Activated B cell treated with CpG ODN at 0.5 μM for 24 hours (primary cell): ENCODE measurements at regions not wholly inside any gene's neighbourhood (a gene's known extent, or its start where the extent isn't known, plus 50 kb on each side); places are given as distances from the start of the nearest gene placed in this dataset.

Experiments used
- ATAC-seq: fragments of 200-7000 bp; cut with Tn5 transposase; one replicate; pipeline ENCODE4 v1.10.0; 2021; ENCODE audit warnings: low read depth, mild to moderate bottlenecking, moderate library complexity
- CTCF ChIA-PET: fragments of 350-600 bp; sonication (Branson Sonifier 250); formaldehyde crosslinking; loops from one replicate; lab custom pipeline; 2021; ENCODE audit warnings: antibody characterized with exemption; lab: Charles Lee
- POLR2A ChIA-PET: fragments of 350-600 bp; sonication (Branson Sonifier 250); formaldehyde crosslinking; loops from one replicate; lab custom pipeline; 2021; ENCODE audit warnings: antibody characterized with exemption; lab: Charles Lee
- DNase-seq: peaks from one replicate; pipeline ENCODE4 v3.0.0; 2022
- H3K27ac Mint-ChIP-seq: one replicate; pipeline ENCODE4 v1.8.0; 2020; ENCODE audit warnings: mixed read lengths
- H3K27me3 Mint-ChIP-seq: one replicate; pipeline ENCODE4 v1.8.0; 2021; ENCODE audit warnings: mixed read lengths
- H3K36me3 Mint-ChIP-seq: one replicate; pipeline ENCODE4 v1.8.0; 2021; ENCODE audit warnings: low read depth, mixed read lengths
- H3K4me1 Mint-ChIP-seq: one replicate; pipeline ENCODE4 v1.8.0; 2021; ENCODE audit warnings: mixed read lengths
- H3K4me3 Mint-ChIP-seq: one replicate; pipeline ENCODE4 v1.8.0; 2020; ENCODE audit warnings: mild to moderate bottlenecking, mixed read lengths
- H3K9me3 Mint-ChIP-seq: one replicate; pipeline ENCODE4 v1.8.0; 2020; ENCODE audit warnings: mixed read lengths
- intact Hi-C: fragments of 100-400 bp; cut with micrococcal nuclease; formaldehyde crosslinking; loops from one replicate; pipeline ENCODE4 v1.15.1; 2024
- TF ChIP-seq, protein P1 (sequence below): fragments of 200-600 bp; IDR thresholded peaks from one replicate; pipeline ENCODE4 v1.8.0; 2022; ENCODE audit warnings: antibody characterized with exemption, mild to moderate bottlenecking

DNA sequence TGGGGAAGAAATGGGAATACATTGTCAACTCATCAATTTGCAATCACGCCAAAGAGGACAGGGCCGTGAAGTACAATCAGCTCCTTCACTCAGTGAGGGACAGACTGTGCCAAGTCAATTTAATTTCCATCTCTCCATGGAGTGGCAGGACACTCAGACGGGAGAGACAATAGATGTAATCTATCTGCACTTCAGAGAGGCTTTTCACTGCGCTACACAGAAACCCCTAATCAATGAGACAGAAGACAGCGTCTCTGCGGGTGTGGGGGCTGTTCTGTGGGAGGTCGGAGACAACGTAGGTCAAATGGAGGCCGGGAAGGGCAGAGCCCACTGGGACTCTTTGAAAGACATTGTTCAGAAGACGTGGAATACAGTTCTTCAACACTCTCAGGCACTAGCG is 541.0 kb upstream of the ADARB2 start:
- H3K9me3 Mint-ChIP-seq: peaks cover 5% of the 10 kb centered on the region
- ATAC-seq (no peak), DNase-seq (no peak)
- H3K4me3 Mint-ChIP-seq: no peak overlapping the region
- TF ChIP-seq, protein P1, sequence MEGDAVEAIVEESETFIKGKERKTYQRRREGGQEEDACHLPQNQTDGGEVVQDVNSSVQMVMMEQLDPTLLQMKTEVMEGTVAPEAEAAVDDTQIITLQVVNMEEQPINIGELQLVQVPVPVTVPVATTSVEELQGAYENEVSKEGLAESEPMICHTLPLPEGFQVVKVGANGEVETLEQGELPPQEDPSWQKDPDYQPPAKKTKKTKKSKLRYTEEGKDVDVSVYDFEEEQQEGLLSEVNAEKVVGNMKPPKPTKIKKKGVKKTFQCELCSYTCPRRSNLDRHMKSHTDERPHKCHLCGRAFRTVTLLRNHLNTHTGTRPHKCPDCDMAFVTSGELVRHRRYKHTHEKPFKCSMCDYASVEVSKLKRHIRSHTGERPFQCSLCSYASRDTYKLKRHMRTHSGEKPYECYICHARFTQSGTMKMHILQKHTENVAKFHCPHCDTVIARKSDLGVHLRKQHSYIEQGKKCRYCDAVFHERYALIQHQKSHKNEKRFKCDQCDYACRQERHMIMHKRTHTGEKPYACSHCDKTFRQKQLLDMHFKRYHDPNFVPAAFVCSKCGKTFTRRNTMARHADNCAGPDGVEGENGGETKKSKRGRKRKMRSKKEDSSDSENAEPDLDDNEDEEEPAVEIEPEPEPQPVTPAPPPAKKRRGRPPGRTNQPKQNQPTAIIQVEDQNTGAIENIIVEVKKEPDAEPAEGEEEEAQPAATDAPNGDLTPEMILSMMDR: no peak
- intact Hi-C loops: no loop called here
- no peaks in the 10 kb centered on the region for H3K27me3 Mint-ChIP-seq
- H3K27ac Mint-ChIP-seq: no peak overlapping the region
- no peaks in the 10 kb centered on the region for H3K36me3 Mint-ChIP-seq
- ChIA-PET POLR2A (no interaction called here), CTCF (no interaction called here)
- H3K4me1 Mint-ChIP-seq: no peaks in the 10 kb centered on the region

DNA sequence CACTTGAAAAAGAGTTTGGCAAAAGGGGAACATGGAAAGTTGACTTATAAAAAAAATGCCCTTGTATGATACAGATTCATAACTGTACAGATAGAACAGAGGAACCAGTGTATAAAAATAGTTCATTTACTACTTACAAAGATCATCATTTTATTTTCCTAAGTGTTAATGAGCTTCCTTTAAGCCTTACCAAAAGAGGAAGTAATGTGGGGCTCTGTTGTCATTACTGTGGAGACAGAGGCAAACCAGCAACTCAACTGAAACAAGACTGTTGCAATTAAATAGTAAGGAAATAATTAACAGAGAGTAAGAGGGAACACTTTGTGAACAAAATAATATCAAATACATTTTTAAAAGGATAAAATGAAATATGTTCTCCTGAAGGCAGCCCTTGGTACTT is 526.2 kb upstream of the ADARB2 start:
- TF ChIP-seq, protein P1: no peak
- Mint-ChIP-seq H3K27ac (no peak overlapping the region), H3K4me1 (peaks cover 2% of the 10 kb centered on the region), H3K27me3 (no peaks in the 10 kb centered on the region), H3K4me3 (no peak overlapping the region), H3K9me3 (peaks cover 4% of the 10 kb centered on the region), H3K36me3 (no peaks in the 10 kb centered on the region)
- intact Hi-C loops: no loop called here
- POLR2A ChIA-PET: no interaction called here
- no peak for DNase-seq
- no peak for ATAC-seq
- CTCF ChIA-PET: no interaction called here

DNA sequence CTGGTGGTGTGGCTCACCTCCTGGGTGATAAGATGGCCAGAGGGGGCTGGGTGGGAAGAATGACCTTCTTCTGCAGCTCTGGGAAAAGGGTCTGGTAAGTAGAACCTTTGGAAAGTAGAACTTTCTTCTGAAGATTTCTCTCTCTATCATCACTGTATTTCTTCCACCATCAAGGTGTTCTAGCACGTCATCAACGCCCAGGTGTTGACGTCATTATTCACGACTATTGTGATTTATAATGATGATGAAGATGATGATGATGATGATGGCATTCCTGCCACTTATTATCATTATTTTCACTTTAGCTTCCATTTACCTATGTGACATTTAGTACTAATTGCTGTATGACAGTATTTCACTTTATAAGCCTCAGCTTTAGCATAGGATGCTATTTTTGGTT is 525.6 kb upstream of the ADARB2 start:
- Mint-ChIP-seq H3K4me1 (peaks cover 2% of the 10 kb centered on the region), H3K36me3 (no peaks in the 10 kb centered on the region), H3K9me3 (peaks cover 4% of the 10 kb centered on the region), H3K27ac (no peak overlapping the region), H3K27me3 (no peaks in the 10 kb centered on the region), H3K4me3 (no peak overlapping the region)
- intact Hi-C loops: no loop called here
- no peak for ATAC-seq
- TF ChIP-seq, protein P1: no peak
- ChIA-PET CTCF (no interaction called here), POLR2A (no interaction called here)
- no peak for DNase-seq

DNA sequence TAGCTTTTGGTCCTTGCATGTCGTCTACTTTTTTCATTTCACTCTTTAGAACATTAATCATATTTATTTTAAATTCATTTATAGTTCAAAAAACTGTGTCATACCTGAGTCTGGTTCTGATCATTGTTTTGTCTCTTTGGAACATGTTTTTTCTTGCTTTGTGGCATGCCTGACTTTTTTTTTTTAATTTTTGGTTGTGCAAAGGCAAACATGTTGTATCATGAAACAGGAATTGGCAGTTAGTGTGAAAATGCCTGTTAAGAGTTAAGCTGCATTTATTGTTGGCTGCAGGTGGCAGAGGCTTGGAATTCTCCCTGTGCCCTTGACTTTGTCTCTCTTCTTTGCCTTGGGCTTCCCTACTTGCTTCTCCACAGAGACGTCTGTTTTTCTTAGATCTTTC is 525.0 kb upstream of the ADARB2 start:
- no peak overlapping the region for H3K27ac Mint-ChIP-seq
- H3K36me3 Mint-ChIP-seq: no peaks in the 10 kb centered on the region
- no peak overlapping the region for H3K4me3 Mint-ChIP-seq
- CTCF ChIA-PET: no interaction called here
- POLR2A ChIA-PET: no interaction called here
- no peak for ATAC-seq
- no peaks in the 10 kb centered on the region for H3K27me3 Mint-ChIP-seq
- intact Hi-C loops: no loop called here
- H3K9me3 Mint-ChIP-seq: peaks cover 4% of the 10 kb centered on the region
- TF ChIP-seq, protein P1: no peak
- no peak for DNase-seq
- peaks cover 2% of the 10 kb centered on the region for H3K4me1 Mint-ChIP-seq

DNA sequence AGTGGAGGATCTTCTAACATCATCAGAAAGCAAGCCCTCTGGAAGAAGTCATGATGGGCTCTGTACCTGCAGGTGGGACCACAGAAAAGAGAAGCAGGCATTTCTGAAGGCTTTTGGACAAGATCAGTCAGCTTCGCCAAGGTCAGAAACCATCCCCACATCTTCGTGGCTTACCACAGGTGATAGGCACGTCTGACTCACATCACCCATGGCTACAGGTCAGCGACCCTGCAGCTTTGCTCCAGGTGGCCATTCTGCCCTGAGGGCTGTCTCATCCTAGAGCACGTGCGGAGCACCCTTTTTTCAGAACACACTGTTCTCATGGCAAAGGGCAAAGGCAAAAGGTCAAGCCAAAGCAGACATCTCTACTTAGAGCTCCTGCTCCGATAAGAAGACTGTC is 518.9 kb upstream of the ADARB2 start:
- ChIA-PET CTCF (no interaction called here), POLR2A (no interaction called here)
- no peaks in the 10 kb centered on the region for H3K36me3 Mint-ChIP-seq
- H3K9me3 Mint-ChIP-seq: no peaks in the 10 kb centered on the region
- intact Hi-C loops: no loop called here
- TF ChIP-seq, protein P1: no peak
- H3K27ac Mint-ChIP-seq: no peak overlapping the region
- H3K27me3 Mint-ChIP-seq: no peaks in the 10 kb centered on the region
- no peak overlapping the region for H3K4me3 Mint-ChIP-seq
- ATAC-seq (no peak), DNase-seq (no peak)
- H3K4me1 Mint-ChIP-seq: no peaks in the 10 kb centered on the region
